GM23248 (cell line): ENCODE measurements at regions not wholly inside any gene's neighbourhood (a gene's known extent, or its start where the extent isn't known, plus 50 kb on each side); places are given as distances from the start of the nearest gene placed in this dataset.

Source experiments
- EZH2 ChIP-seq: fragments of 200-600 bp; sonication (generic); IDR thresholded peaks from 2 replicates; pipeline ENCODE4 v1.6.1; 2018; ENCODE audit warnings: antibody characterized with exemption, mild to moderate bottlenecking; ENCODE audit not compliant: insufficient read depth, poor library complexity, severe bottlenecking
- EZH2phosphoT487 ChIP-seq: fragments of 200-600 bp; sonication (generic); IDR thresholded peaks from 2 replicates; pipeline ENCODE4 v1.6.1; 2018; ENCODE audit warnings: antibody characterized with exemption, moderate library complexity, mild to moderate bottlenecking, low read depth; ENCODE audit not compliant: insufficient read depth

DNA sequence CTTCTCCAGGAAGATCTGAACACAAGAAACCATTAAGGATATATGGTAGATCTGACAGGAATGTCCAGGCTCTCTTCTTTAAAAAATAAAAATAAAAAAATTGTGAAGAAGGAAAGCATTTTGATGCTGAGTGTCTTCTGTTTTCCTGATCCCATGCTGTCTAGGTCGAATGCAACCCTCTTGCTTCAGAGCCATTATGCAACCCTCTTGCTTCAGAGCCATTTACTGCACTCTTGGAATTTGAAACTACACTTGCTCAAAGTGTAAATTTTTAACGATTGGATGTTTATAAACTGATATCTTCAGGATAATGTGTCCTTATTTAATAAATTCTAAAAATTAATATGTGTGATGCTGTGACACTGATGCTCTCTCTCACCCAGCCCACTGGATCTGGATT lies 505.1 kb downstream of the DNAH5 start:
- no peak for TF ChIP-seq EZH2
- no peak for TF ChIP-seq EZH2phosphoT487
